ENCODE measurements at regions not wholly inside any gene's neighbourhood (a gene's known extent, or its start where the extent isn't known, plus 50 kb on each side); places are given as distances from the start of the nearest gene placed in this dataset.

- intact Hi-C loops (cut with DNase I) = no loop called here
- Histone ChIP-seq H3K9me3 (no peaks in the 10 kb centered on the region), H3K27me3 (no peaks in the 10 kb centered on the region), H3K4me1 (no peaks in the 10 kb centered on the region), H3K36me3 (no peaks in the 10 kb centered on the region), H3K4me3 (no peak overlapping the region), H3K27ac (no peak overlapping the region)
- peak; percentile 58 for DNase-seq
- WGBS, 2 donors = 90 to 93% methylated on average over 26 of the region's 26 CpGs
- no peak for TF ChIP-seq POLR2A (IDR thresholded peaks at IDR 0.05)
- no peak for TF ChIP-seq CTCF (IDR thresholded peaks at IDR 0.05)
- TF ChIP-seq POLR2AphosphoS5 (IDR thresholded peaks at IDR 0.05) = no peak
- no peak for TF ChIP-seq EP300 (IDR thresholded peaks at IDR 0.05)
Observed at GRCh38 chr18:78804206-78805030, 175.2 kb upstream of the SALL3 start.

- intact Hi-C loops (cut with DNase I) = no loop called here
- Histone ChIP-seq H3K27ac (no peak overlapping the region), H3K9me3 (no peaks in the 10 kb centered on the region), H3K4me3 (no peak overlapping the region), H3K27me3 (no peaks in the 10 kb centered on the region), H3K36me3 (no peaks in the 10 kb centered on the region), H3K4me1 (no peaks in the 10 kb centered on the region)
- no peak for DNase-seq
- no peak for TF ChIP-seq EP300 (IDR thresholded peaks at IDR 0.05)
- TF ChIP-seq POLR2AphosphoS5 (IDR thresholded peaks at IDR 0.05) = no peak
- TF ChIP-seq POLR2A (IDR thresholded peaks at IDR 0.05) = no peak
- no peak for TF ChIP-seq CTCF (IDR thresholded peaks at IDR 0.05)
- WGBS, 2 donors = 70 to 73% methylated on average over 8 of the region's 8 CpGs
Observed at GRCh38 chr18:78805840-78806239, 173.8 kb upstream of the SALL3 start.

GRCh38 chr18:78807668-78808067 lies 171.9 kb upstream of the SALL3 start:
- 87 to 89% methylated on average over 5 of the region's 5 CpGs for WGBS, 2 donors
- intact Hi-C loops (cut with DNase I) = no loop called here
- no peak for DNase-seq
- Histone ChIP-seq H3K4me1 (no peaks in the 10 kb centered on the region), H3K36me3 (no peaks in the 10 kb centered on the region), H3K4me3 (no peak overlapping the region), H3K27ac (no peak overlapping the region), H3K9me3 (no peaks in the 10 kb centered on the region), H3K27me3 (peaks cover 0 to 12% (median 9%) of the 10 kb centered on the region in 3 donors)
- no peak for TF ChIP-seq POLR2AphosphoS5 (IDR thresholded peaks at IDR 0.05)
- TF ChIP-seq POLR2A (IDR thresholded peaks at IDR 0.05) = no peak
- no peak for TF ChIP-seq EP300 (IDR thresholded peaks at IDR 0.05)
- no peak for TF ChIP-seq CTCF (IDR thresholded peaks at IDR 0.05)

- Histone ChIP-seq H3K9me3 (no peaks in the 10 kb centered on the region), H3K4me3 (no peak overlapping the region), H3K27ac (no peak overlapping the region), H3K4me1 (no peaks in the 10 kb centered on the region), H3K27me3 (peaks cover 1 to 34% (median 21%) of the 10 kb centered on the region in 3 donors), H3K36me3 (no peaks in the 10 kb centered on the region)
- TF ChIP-seq CTCF (IDR thresholded peaks at IDR 0.05) = no peak
- intact Hi-C loops (cut with DNase I) = no loop called here
- no peak for DNase-seq
- WGBS, 2 donors = 93 to 98% methylated on average over 13 of the region's 13 CpGs
Observed at GRCh38 chr18:78809845-78810244, 169.8 kb upstream of the SALL3 start.

- no peak for TF ChIP-seq POLR2AphosphoS5 (IDR thresholded peaks at IDR 0.05)
- no peak for TF ChIP-seq EP300 (IDR thresholded peaks at IDR 0.05)
- TF ChIP-seq CTCF (IDR thresholded peaks at IDR 0.05) = no peak
- no peak for TF ChIP-seq POLR2A (IDR thresholded peaks at IDR 0.05)
- H3K27me3 ChIP-seq = peaks cover 8 to 42% (median 21%) of the 10 kb centered on the region in 3 donors
- 94 to 95% methylated on average over 18 of the region's 18 CpGs for WGBS, 2 donors
- DNase-seq = no peak
- H3K27ac ChIP-seq = no peak overlapping the region
- H3K4me1 ChIP-seq = no peaks in the 10 kb centered on the region
- no peak overlapping the region for H3K4me3 ChIP-seq
- no peaks in the 10 kb centered on the region for H3K9me3 ChIP-seq
- H3K36me3 ChIP-seq = no peaks in the 10 kb centered on the region
- intact Hi-C loops (cut with DNase I) = no loop called here
Observed at GRCh38 chr18:78810706-78811105, 168.9 kb upstream of the SALL3 start.

Data from sigmoid colon (tissue), 6 donors.